H1 (cell line): ENCODE measurements at regions not wholly inside any gene's neighbourhood (a gene's known extent, or its start where the extent isn't known, plus 50 kb on each side); places are given as distances from the start of the nearest gene placed in this dataset.

Experiments
- CTCF ChIA-PET: fragments of 300-600 bp; sonication (Branson Sonifier 250); formaldehyde crosslinking; loops from one replicate; lab custom pipeline; 2021; ENCODE audit not compliant: partially characterized antibody; lab: Charles Lee
- POLR2A ChIA-PET: fragments of 300-600 bp; sonication (Branson Sonifier 250); formaldehyde crosslinking; loops from one replicate; lab custom pipeline; 2021; ENCODE audit warnings: inconsistent platforms; ENCODE audit not compliant: partially characterized antibody; lab: Charles Lee
- DNase-seq, 2 experiments: peaks; one replicate each; pipeline versions ENCODE4 v3.0.0 to v3.0.0-alpha.2; 2010 to 2022; ENCODE audit warnings: low spot score in 2 of 2, low read depth in 1 of 2, mixed read lengths in 1 of 2
- FAIRE-seq: peaks from 2 replicates; lab custom pipeline; 2011; peaks lifted over from hg19 to GRCh38; lab: Jason Lieb, UNC
- H2AFZ ChIP-seq: 2 replicates; pipeline ENCODE4 v1.8.1; 2012; ENCODE audit warnings: low read length, inconsistent platforms
- H2AK5ac ChIP-seq: 2 replicates; pipeline ENCODE4 v1.6.1; 2013; ENCODE audit warnings: low read depth, low read length
- H2BK120ac ChIP-seq: replicated peaks from 2 replicates; pipeline ENCODE3; 2013; ENCODE audit warnings: low read depth, low read length, inconsistent platforms
- H2BK12ac ChIP-seq: 2 replicates; pipeline ENCODE4 v1.6.1; 2013; ENCODE audit warnings: low read depth, low read length
- H2BK15ac ChIP-seq: 2 replicates; pipeline ENCODE4 v1.6.1; 2013; ENCODE audit warnings: low read length
- H2BK20ac ChIP-seq: 2 replicates; pipeline ENCODE4 v1.6.1; 2013; ENCODE audit warnings: low read length
- H2BK5ac ChIP-seq: 2 replicates; pipeline ENCODE4 v1.6.1; 2013; ENCODE audit warnings: low read depth, low read length
- H3K14ac ChIP-seq: 2 replicates; pipeline ENCODE4 v1.6.1; 2013; ENCODE audit warnings: inconsistent platforms; ENCODE audit not compliant: insufficient read length
- H3K18ac ChIP-seq: 2 replicates; pipeline ENCODE4 v1.6.1; 2013; ENCODE audit warnings: low read length; ENCODE audit errors: extremely low read depth
- H3K23ac ChIP-seq: 2 replicates; pipeline ENCODE4 v1.6.1; 2013; ENCODE audit warnings: inconsistent platforms; ENCODE audit not compliant: insufficient read length
- H3K23me2 ChIP-seq: 2 replicates; pipeline ENCODE4 v1.6.1; 2013; ENCODE audit warnings: low read depth, low read length
- H3K27ac ChIP-seq: 2 replicates; pipeline ENCODE4 v1.6.1; 2011; ENCODE audit warnings: low read depth, low read length, inconsistent platforms
- H3K27me3 ChIP-seq, 4 experiments: replicated peaks in 1 of 4; 1 replicate in 1 of 4; 2 replicates in 3 of 4; pipeline versions ENCODE4 v1.6.1 to v1.8.1; 2011 to 2013; ENCODE audit warnings: low read length in 3 of 4, mild to moderate bottlenecking in 3 of 4, inconsistent platforms in 2 of 4, mixed read lengths in 2 of 4, moderate library complexity in 1 of 4; ENCODE audit not compliant: control insufficient read depth in 3 of 4, insufficient read depth in 3 of 4; ENCODE audit errors: extremely low read depth in 1 of 4
- H3K36me3 ChIP-seq, 4 experiments: 2 replicates each; pipeline versions ENCODE4 v1.6.1 to v1.8.1; 2011 to 2013; ENCODE audit warnings: mild to moderate bottlenecking in 4 of 4, low read length in 3 of 4, moderate library complexity in 2 of 4, control low read depth in 1 of 4, inconsistent platforms in 1 of 4; ENCODE audit not compliant: insufficient read depth in 4 of 4, control insufficient read depth in 2 of 4
- H3K4ac ChIP-seq: replicated peaks from 2 replicates; pipeline ENCODE3; 2013; ENCODE audit warnings: low read length, low read depth, mixed read lengths, inconsistent platforms; ENCODE audit not compliant: insufficient read length
- H3K4me1 ChIP-seq, 4 experiments: replicated peaks in 1 of 4; 1 replicate in 1 of 4; 2 replicates in 3 of 4; pipeline versions ENCODE4 v1.6.1 to v1.8.1; 2011 to 2013; ENCODE audit warnings: low read length in 3 of 4, inconsistent platforms in 2 of 4, mixed read lengths in 1 of 4; ENCODE audit not compliant: insufficient read depth in 4 of 4, control insufficient read depth in 3 of 4
- H3K4me2 ChIP-seq, 2 experiments: 2 replicates each; pipeline versions ENCODE4 v1.6.1 to v1.8.1; 2011 to 2013; ENCODE audit warnings: low read depth in 2 of 2, low read length in 2 of 2, control low read depth in 1 of 2, inconsistent platforms in 1 of 2, mild to moderate bottlenecking in 1 of 2; ENCODE audit not compliant: insufficient read depth in 1 of 2
- H3K4me3 ChIP-seq, 4 experiments: fragments of 200-600, 300-600 bp in 1 of 4; sonication (generic), shearing (Covaris generic), sonication (Bioruptor Twin) in 1 of 4; 2 replicates each; pipeline versions ENCODE4 v1.5.1 to v1.8.1; 2011 to 2016; ENCODE audit warnings: low read length in 4 of 4, low read depth in 3 of 4, control low read depth in 2 of 4, inconsistent platforms in 2 of 4, mild to moderate bottlenecking in 2 of 4, mixed read lengths in 1 of 4, moderate library complexity in 1 of 4; ENCODE audit not compliant: insufficient read depth in 2 of 4; ENCODE audit errors: extremely low read depth in 1 of 4
- H3K56ac ChIP-seq: replicated peaks from 2 replicates; pipeline ENCODE3; 2013; ENCODE audit warnings: low read depth, mild to moderate bottlenecking, mixed read lengths, low read length, inconsistent platforms; ENCODE audit not compliant: insufficient read length
- H3K79me1 ChIP-seq: 2 replicates; pipeline ENCODE4 v1.6.1; 2013; ENCODE audit warnings: low read depth, low read length, control low read depth
- H3K79me2 ChIP-seq, 2 experiments: 2 replicates each; pipeline versions ENCODE4 v1.6.1 to v1.8.1; 2012 to 2013; ENCODE audit warnings: low read length in 2 of 2, mild to moderate bottlenecking in 2 of 2, inconsistent platforms in 1 of 2; ENCODE audit not compliant: insufficient read depth in 2 of 2, control insufficient read depth in 1 of 2
- H3K9ac ChIP-seq, 4 experiments: replicated peaks in 1 of 4; 1 replicate in 1 of 4; 2 replicates in 3 of 4; pipeline versions ENCODE4 v1.6.1 to v1.8.1; 2011 to 2013; ENCODE audit warnings: low read depth in 3 of 4, low read length in 3 of 4, control low read depth in 2 of 4, mild to moderate bottlenecking in 2 of 4, moderate library complexity in 2 of 4, inconsistent platforms in 1 of 4; ENCODE audit errors: extremely low read depth in 1 of 4
- H3K9me3 ChIP-seq, 2 experiments: 2 replicates each; pipeline versions ENCODE4 v1.6.1 to v1.8.1; 2012 to 2013; ENCODE audit warnings: mild to moderate bottlenecking in 2 of 2, moderate library complexity in 2 of 2, control low read depth in 1 of 2, inconsistent platforms in 1 of 2, low read depth in 1 of 2, low read length in 1 of 2, mixed read lengths in 1 of 2; ENCODE audit not compliant: insufficient read depth in 2 of 2
- H4K20me1 ChIP-seq, 2 experiments: replicated peaks in 1 of 2; 2 replicates each; pipeline versions ENCODE3 to v1.8.1; 2011 to 2013; ENCODE audit warnings: inconsistent platforms in 2 of 2, low read length in 2 of 2, mild to moderate bottlenecking in 1 of 2; ENCODE audit not compliant: insufficient read depth in 2 of 2, control insufficient read depth in 1 of 2
- H4K5ac ChIP-seq: 2 replicates; pipeline ENCODE4 v1.6.1; 2013; ENCODE audit warnings: low read length, low read depth, mixed read lengths, inconsistent platforms; ENCODE audit not compliant: insufficient read length
- H4K8ac ChIP-seq: 2 replicates; pipeline ENCODE4 v1.8.0; 2013; ENCODE audit warnings: mild to moderate bottlenecking, moderate library complexity, low read length, inconsistent platforms; ENCODE audit not compliant: insufficient read depth; ENCODE audit errors: extremely low read depth
- H4K91ac ChIP-seq: replicated peaks from 2 replicates; pipeline ENCODE3; 2013; ENCODE audit warnings: low read length, mixed read lengths, inconsistent platforms; ENCODE audit not compliant: insufficient read length
- CBX8 ChIP-seq: fragments of 300-800, 300-1000 bp; sonication (generic); IDR thresholded peaks from 2 replicates; pipeline ENCODE4 v1.7.1; 2016; ENCODE audit warnings: low read depth, low read length, borderline replicate concordance
- CTBP2 ChIP-seq: IDR thresholded peaks from 2 replicates; pipeline ENCODE4 v1.7.0; 2011; ENCODE audit warnings: borderline replicate concordance, mild to moderate bottlenecking, moderate library complexity, mixed read lengths, low read length; ENCODE audit not compliant: insufficient read depth, insufficient read length
- GABPA ChIP-seq: IDR thresholded peaks from 2 replicates; pipeline ENCODE4 v1.6.1; 2011; ENCODE audit warnings: mild to moderate bottlenecking, low read length, moderate library complexity, borderline replicate concordance; ENCODE audit not compliant: insufficient read depth
- GTF2F1 ChIP-seq: IDR thresholded peaks from 2 replicates; pipeline ENCODE4 v1.6.1; 2012; ENCODE audit warnings: low read depth, low read length, improper control_type of control experiment, borderline replicate concordance
- JUND ChIP-seq: IDR thresholded peaks from 2 replicates; pipeline ENCODE4 v1.6.1; 2011; ENCODE audit warnings: mild to moderate bottlenecking, improper control_type of control experiment, low read length
- POU5F1 ChIP-seq: IDR thresholded peaks from 2 replicates; pipeline ENCODE4 v1.6.1; 2011; ENCODE audit warnings: low read depth, mild to moderate bottlenecking, low read length, moderate library complexity
- SP4 ChIP-seq: IDR thresholded peaks from 2 replicates; pipeline ENCODE4 v1.6.1; 2012; ENCODE audit warnings: low read length, inconsistent platforms
- TAF1 ChIP-seq: IDR thresholded peaks from 2 replicates; pipeline ENCODE4 v1.6.1; 2011; ENCODE audit warnings: mild to moderate bottlenecking, low read depth, low read length
- WGBS, 2 experiments: shearing (Covaris generic) in 1 of 2; methylation state at CpG; one replicate each; pipeline versions ENCODE4 v1.1.6 to v1.1.7; 2013 to 2015; ENCODE audit warnings: low lambda C conversion rate in 2 of 2, mixed read lengths in 2 of 2, inconsistent platforms in 1 of 2, low coverage in 1 of 2, missing lambda C conversion rate in 1 of 2; ENCODE audit not compliant: insufficient replicate concordance in 2 of 2, insufficient coverage in 1 of 2, insufficient read length in 1 of 2; ENCODE audit errors: extremely low coverage in 1 of 2, missing lambda C conversion rate in 1 of 2; 5-methylcytosine and 5-hydroxymethylcytosine counted together

DNA sequence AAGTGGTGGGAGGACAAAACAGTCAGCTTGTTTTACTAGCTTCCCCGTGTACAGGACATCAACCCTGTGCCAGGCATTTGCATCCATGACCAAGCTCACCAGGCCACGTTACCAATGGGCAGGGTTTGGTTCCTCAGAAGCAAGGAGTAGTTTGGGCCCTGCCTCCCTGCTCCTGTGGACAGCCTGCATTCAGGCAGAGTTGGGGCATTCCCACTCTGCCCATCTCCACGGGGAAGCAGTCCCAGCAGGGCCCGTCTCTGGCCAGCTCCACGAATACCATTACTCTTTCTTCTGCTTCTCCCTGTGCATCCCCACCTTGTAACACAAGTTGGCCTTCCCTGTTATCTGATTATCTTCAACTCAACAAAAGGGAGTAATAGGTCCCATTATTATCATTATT lies 54.0 kb upstream of the RIOK3 start:
- ChIA-PET CTCF (interaction anchor here (0.6 to 2.0 kb wide), 4 partner anchors 10 to 116 kb away, joined by 3 to 6 read pairs (median 5); no protein-coding TSS in a partner anchor), POLR2A (interaction anchor here (1.8 kb wide), 1 partner anchor 115 kb away, joined by 5 read pairs; no protein-coding TSS in a partner anchor)
- 0 out of 2 replicates have a peak overlapping the region, but pooled peaks have one; percentile 40 for H2BK15ac ChIP-seq
- DNase-seq: no peak
- no peak overlapping the region for H2BK20ac ChIP-seq
- no peak overlapping the region for H3K14ac ChIP-seq
- no peaks in the 10 kb centered on the region for H3K23me2 ChIP-seq
- H3K18ac ChIP-seq: no peak overlapping the region
- no peak overlapping the region for H2AFZ ChIP-seq
- H2AK5ac ChIP-seq: no peak overlapping the region
- H3K36me3 ChIP-seq: no peaks in the 10 kb centered on the region
- H2BK5ac ChIP-seq: no peak overlapping the region; the same call in 1 of the 2 replicates
- peaks cover 2% of the 10 kb centered on the region for H3K79me1 ChIP-seq
- H4K91ac ChIP-seq: no peak overlapping the region
- no peak overlapping the region for H3K9ac ChIP-seq
- H3K4me2 ChIP-seq: no peak overlapping the region
- H3K4me3 ChIP-seq: no peak overlapping the region
- H3K9me3 ChIP-seq: no peaks in the 10 kb centered on the region
- H4K20me1 ChIP-seq: no peaks in the 10 kb centered on the region
- no peak overlapping the region for H4K8ac ChIP-seq
- WGBS, 2 experiments: 78% methylated on average over 5 of the region's 5 CpGs; no CpG with 5 or more reads in 1 of the 2 experiments
- no peak overlapping the region for H3K27ac ChIP-seq
- H2BK12ac ChIP-seq: no peak overlapping the region
- H3K4ac ChIP-seq: no peak overlapping the region
- TF ChIP-seq JUND: no peak
- TF ChIP-seq GABPA: no peak
- no peak for TF ChIP-seq POU5F1
- TF ChIP-seq CBX8: no peak
- no peak for TF ChIP-seq SP4
- no peak for TF ChIP-seq GTF2F1
- no peak for TF ChIP-seq CTBP2
- no peak for TF ChIP-seq TAF1
- TF ChIP-seq, all 59 proteins: peak for 0
- no peak for FAIRE-seq
- Histone ChIP-seq H3K27me3 (no peaks in the 10 kb centered on the region), H3K79me2 (no peaks in the 10 kb centered on the region), H2BK120ac (no peak overlapping the region), H3K56ac (no peak overlapping the region), H3K4me1 (peaks cover 7 to 10% (median 9%) of the 10 kb centered on the region in 4 experiments), H3K23ac (no peak overlapping the region), H4K5ac (no peak overlapping the region)
